Left lung (tissue), 4 donors: ENCODE measurements at regions not wholly inside any gene's neighbourhood (a gene's known extent, or its start where the extent isn't known, plus 50 kb on each side); places are given as distances from the start of the nearest gene placed in this dataset.

ENCODE experiments used
- ATAC-seq: fragments of 200-7000 bp; cut with Tn5 transposase; one replicate; pipeline ENCODE4 v1.9.1; 2020; ENCODE audit warnings: moderate library complexity
- DNase-seq, 4 donors: peaks; one replicate each; pipeline ENCODE4 v3.0.0-alpha.2; 2013 to 2020
- H3K27ac ChIP-seq, 2 donors: fragments of 200-600 bp; sonication (generic) in 1 of 2; one replicate each; pipeline versions ENCODE4 v1.5.0 to v1.8.0; 2020 to 2021
- H3K27me3 ChIP-seq, 2 donors: fragments of 200-600 bp; sonication (generic) in 1 of 2; one replicate each; pipeline versions ENCODE4 v1.5.0 to v1.8.0; 2020 to 2021
- H3K36me3 ChIP-seq, 2 donors: fragments of 200-600 bp; sonication (generic) in 1 of 2; one replicate each; pipeline versions ENCODE4 v1.5.0 to v1.8.0; 2020 to 2021
- H3K4me1 ChIP-seq, 2 donors: fragments of 200-600 bp; one replicate each; pipeline ENCODE4 v1.8.0; 2021
- H3K4me3 ChIP-seq, 2 donors: fragments of 200-600 bp; sonication (generic) in 1 of 2; one replicate each; pipeline versions ENCODE4 v1.5.0 to v1.8.0; 2020 to 2021; ENCODE audit warnings: mild to moderate bottlenecking in 1 of 2
- H3K9me3 ChIP-seq, 2 donors: fragments of 200-600 bp; sonication (generic) in 1 of 2; one replicate each; pipeline versions ENCODE4 v1.5.0 to v1.8.0; 2020 to 2021
- intact Hi-C, 2 donors: fragments of 100-400 bp; cut with DNase I; formaldehyde crosslinking; loops; one replicate each; pipeline versions ENCODE4 v1.11.2 to v1.14.2; 2022
- TF ChIP-seq, protein P1 (sequence below), 2 donors: fragments of 200-600 bp; sonication (generic) in 1 of 2; IDR thresholded peaks; one replicate each; pipeline versions ENCODE4 v1.5.0 to v1.8.0; 2021; ENCODE audit warnings: antibody characterized with exemption in 2 of 2
- donor health status: DM: no; HTN: yes; CAD: no.
- donor health status: DM: no; HTN: no; CAD: no.

DNA sequence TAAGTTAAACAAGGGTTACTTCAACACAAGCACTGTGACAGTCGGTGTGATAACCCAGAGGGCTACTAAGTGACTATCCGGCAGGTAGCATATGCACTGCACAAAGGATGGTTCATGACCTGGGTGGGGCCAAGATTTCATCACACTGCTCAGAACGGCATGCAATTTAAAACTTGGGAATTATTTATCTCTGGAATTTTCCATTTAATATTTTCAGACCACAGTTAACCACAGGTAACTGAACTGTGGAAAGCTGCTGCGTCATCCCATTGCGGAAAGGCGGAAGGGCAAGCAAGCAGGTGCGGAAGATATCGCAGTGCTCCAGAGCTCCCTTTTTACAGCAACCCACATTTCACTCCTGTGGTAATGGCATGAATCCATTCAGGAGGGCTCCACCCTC, 540.8 kb downstream of the INSC start:
- TF ChIP-seq, protein P1, sequence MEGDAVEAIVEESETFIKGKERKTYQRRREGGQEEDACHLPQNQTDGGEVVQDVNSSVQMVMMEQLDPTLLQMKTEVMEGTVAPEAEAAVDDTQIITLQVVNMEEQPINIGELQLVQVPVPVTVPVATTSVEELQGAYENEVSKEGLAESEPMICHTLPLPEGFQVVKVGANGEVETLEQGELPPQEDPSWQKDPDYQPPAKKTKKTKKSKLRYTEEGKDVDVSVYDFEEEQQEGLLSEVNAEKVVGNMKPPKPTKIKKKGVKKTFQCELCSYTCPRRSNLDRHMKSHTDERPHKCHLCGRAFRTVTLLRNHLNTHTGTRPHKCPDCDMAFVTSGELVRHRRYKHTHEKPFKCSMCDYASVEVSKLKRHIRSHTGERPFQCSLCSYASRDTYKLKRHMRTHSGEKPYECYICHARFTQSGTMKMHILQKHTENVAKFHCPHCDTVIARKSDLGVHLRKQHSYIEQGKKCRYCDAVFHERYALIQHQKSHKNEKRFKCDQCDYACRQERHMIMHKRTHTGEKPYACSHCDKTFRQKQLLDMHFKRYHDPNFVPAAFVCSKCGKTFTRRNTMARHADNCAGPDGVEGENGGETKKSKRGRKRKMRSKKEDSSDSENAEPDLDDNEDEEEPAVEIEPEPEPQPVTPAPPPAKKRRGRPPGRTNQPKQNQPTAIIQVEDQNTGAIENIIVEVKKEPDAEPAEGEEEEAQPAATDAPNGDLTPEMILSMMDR (IDR thresholded peaks at IDR 0.05) = no peak
- DNase-seq (no peak), ATAC-seq (no peak)
- no peaks in the 10 kb centered on the region for H3K9me3 ChIP-seq
- H3K27ac ChIP-seq = no peak overlapping the region
- H3K4me3 ChIP-seq = no peak overlapping the region
- H3K27me3 ChIP-seq = peaks cover 0 to 15% of the 10 kb centered on the region in 2 donors
- H3K4me1 ChIP-seq = peaks cover 2 to 7% of the 10 kb centered on the region in 2 donors
- no peaks in the 10 kb centered on the region for H3K36me3 ChIP-seq
- intact Hi-C loops = loop anchor here in 1 of 2 donors (10.0 kb wide), 1 partner anchor 949 kb away; no protein-coding TSS in a partner anchor

DNA sequence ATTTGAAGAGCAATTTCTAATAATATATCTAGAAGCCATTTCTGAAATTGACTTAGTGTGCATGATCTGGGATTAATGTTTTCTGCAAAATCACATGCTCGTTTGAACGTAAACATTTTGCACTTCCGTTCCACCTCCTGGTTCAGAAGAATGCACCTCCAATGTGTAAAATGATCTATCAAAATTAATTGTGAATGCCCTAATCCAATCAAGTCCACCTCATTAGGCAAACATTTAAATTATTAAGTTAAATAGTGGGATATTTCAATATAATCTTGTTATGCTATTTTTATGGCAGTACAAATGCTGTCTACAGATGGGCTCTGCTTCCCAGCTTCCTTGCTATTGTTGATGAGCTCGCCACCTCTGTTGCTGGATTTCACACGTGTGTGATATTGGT, 542.5 kb downstream of the INSC start:
- H3K9me3 ChIP-seq = no peaks in the 10 kb centered on the region
- TF ChIP-seq, protein P1 (IDR thresholded peaks at IDR 0.05) = no peak
- H3K27ac ChIP-seq = no peak overlapping the region
- H3K36me3 ChIP-seq = no peaks in the 10 kb centered on the region
- H3K27me3 ChIP-seq = no peaks in the 10 kb centered on the region
- ATAC-seq = no peak
- no peak overlapping the region for H3K4me3 ChIP-seq
- DNase-seq = no peak
- H3K4me1 ChIP-seq = no peaks in the 10 kb centered on the region
- intact Hi-C loops = loop anchor here in 1 of 2 donors (10.0 kb wide), 1 partner anchor 948 kb away; no protein-coding TSS in a partner anchor

DNA sequence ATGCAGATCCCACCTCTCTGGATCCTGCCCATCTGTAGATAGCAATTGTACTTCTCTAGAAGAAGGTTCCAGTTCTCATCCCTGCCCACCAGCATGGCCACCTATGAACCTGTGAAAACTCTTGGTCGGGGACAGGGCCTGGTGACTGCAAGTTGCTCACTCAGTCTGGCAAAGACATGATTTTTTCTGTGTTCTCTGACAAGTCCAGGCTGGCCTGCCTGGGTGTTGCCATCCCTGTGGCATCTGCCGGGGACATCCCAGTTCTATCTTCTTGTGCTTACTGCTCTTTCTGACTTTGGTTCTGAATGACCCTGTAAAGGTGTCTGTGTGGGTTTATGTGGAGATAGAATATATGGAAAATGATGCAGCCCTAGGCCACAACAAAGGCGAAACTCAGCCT, 545.8 kb downstream of the INSC start:
- H3K4me1 ChIP-seq = no peaks in the 10 kb centered on the region
- DNase-seq (no peak), ATAC-seq (no peak)
- no peaks in the 10 kb centered on the region for H3K36me3 ChIP-seq
- intact Hi-C loops = no loop called here
- no peak overlapping the region for H3K4me3 ChIP-seq
- TF ChIP-seq, protein P1 (IDR thresholded peaks at IDR 0.05) = no peak
- H3K9me3 ChIP-seq = no peaks in the 10 kb centered on the region
- H3K27ac ChIP-seq = no peak overlapping the region
- no peaks in the 10 kb centered on the region for H3K27me3 ChIP-seq

DNA sequence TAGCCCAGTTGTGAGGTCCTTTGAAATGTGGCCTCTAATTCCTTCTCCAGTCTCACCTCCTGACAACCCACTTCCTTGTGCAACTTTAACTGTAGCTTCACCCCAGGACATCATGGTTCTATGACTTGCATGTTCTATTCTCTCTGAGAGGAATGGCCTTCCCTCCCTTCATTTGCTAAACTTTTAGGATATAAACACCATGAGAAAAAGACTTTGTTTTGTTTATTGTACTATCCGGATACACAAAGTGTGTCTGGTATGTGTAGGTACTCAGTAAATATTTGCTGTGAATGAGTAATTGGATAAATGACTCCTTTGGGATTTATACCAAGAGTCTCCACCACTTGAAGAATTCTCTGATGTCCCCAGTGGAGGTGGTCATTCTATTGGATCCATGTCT, 547.6 kb downstream of the INSC start:
- Histone ChIP-seq H3K4me1 (no peaks in the 10 kb centered on the region), H3K27ac (no peak overlapping the region), H3K36me3 (no peaks in the 10 kb centered on the region), H3K9me3 (peaks cover 0 to 3% of the 10 kb centered on the region in 2 donors), H3K4me3 (no peak overlapping the region), H3K27me3 (no peaks in the 10 kb centered on the region)
- TF ChIP-seq, protein P1 (IDR thresholded peaks at IDR 0.05) = no peak
- intact Hi-C loops = no loop called here
- ATAC-seq (no peak), DNase-seq (no peak)

DNA sequence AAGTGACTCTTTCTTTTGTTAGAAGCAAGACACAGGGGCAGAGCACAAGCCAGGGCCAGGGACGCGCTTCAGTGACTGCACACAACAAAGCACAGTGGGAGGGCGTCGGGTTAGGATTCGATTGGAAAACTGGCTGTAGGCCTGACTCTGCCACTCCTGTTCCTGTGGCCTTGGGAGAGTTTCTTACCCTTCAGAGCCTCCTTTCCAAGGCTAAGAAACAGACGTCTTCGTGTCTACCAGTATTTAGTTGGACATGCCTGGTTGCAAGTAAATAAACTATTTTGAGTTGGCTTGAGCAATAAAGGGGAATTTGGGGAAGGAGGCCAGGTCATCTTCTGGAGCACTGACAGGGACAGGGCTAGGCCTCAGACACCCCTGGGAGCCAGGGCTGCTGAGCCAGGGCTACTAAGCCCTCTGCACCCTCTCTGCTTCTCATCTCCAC, 549.1 kb downstream of the INSC start:
- Histone ChIP-seq H3K27me3 (no peaks in the 10 kb centered on the region), H3K4me1 (no peaks in the 10 kb centered on the region), H3K36me3 (no peaks in the 10 kb centered on the region), H3K27ac (no peak overlapping the region), H3K4me3 (no peak overlapping the region), H3K9me3 (peaks cover 0 to 3% of the 10 kb centered on the region in 2 donors)
- no peak for DNase-seq
- TF ChIP-seq, protein P1 (IDR thresholded peaks at IDR 0.05) = no peak
- ATAC-seq = no peak
- intact Hi-C loops = no loop called here
